Coronary artery (tissue), 2 donors: ENCODE measurements at regions not wholly inside any gene's neighbourhood (a gene's known extent, or its start where the extent isn't known, plus 50 kb on each side); places are given as distances from the start of the nearest gene placed in this dataset.

Source experiments
- DNase-seq: peaks from one replicate; pipeline ENCODE4 v3.0.0-alpha.2; 2017; ENCODE audit warnings: low spot score
- H3K27ac ChIP-seq, 2 donors: fragments of 200-600 bp; sonication (generic); one replicate each; pipeline ENCODE4 v1.5.1; 2016 to 2019
- H3K4me3 ChIP-seq: fragments of 200-600 bp; sonication (generic); 2 replicates; pipeline ENCODE4 v1.5.1; 2016; ENCODE audit warnings: mild to moderate bottlenecking, moderate library complexity
- TF ChIP-seq, protein P1 (sequence below): fragments of 200-600 bp; sonication (generic); IDR thresholded peaks from one replicate; pipeline ENCODE4 v1.5.1; 2019; ENCODE audit warnings: antibody characterized with exemption

DNA sequence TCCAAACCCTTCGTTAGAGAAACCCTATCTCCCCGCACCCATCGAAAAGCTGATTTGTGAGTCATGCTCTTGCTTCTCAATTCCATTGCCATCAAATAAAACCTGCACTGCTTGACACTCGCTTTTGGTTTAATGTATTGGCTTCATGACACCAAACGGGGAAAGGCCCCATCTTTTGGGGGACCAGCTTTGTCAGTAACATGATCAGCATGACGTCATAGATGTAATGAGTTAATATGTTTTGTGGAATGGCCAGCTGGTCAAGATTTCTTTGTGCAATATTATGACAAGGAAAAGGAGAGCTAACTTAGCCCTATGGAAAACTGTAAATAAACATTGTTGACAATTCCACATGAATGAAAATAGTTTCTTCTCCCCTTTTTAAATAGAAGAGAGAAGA lies 1260.5 kb upstream of the CELF2 start:
- Histone ChIP-seq H3K27ac (no peak overlapping the region), H3K4me3 (no peak overlapping the region)
- no peak for DNase-seq
- TF ChIP-seq, protein P1, sequence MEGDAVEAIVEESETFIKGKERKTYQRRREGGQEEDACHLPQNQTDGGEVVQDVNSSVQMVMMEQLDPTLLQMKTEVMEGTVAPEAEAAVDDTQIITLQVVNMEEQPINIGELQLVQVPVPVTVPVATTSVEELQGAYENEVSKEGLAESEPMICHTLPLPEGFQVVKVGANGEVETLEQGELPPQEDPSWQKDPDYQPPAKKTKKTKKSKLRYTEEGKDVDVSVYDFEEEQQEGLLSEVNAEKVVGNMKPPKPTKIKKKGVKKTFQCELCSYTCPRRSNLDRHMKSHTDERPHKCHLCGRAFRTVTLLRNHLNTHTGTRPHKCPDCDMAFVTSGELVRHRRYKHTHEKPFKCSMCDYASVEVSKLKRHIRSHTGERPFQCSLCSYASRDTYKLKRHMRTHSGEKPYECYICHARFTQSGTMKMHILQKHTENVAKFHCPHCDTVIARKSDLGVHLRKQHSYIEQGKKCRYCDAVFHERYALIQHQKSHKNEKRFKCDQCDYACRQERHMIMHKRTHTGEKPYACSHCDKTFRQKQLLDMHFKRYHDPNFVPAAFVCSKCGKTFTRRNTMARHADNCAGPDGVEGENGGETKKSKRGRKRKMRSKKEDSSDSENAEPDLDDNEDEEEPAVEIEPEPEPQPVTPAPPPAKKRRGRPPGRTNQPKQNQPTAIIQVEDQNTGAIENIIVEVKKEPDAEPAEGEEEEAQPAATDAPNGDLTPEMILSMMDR = no peak

DNA sequence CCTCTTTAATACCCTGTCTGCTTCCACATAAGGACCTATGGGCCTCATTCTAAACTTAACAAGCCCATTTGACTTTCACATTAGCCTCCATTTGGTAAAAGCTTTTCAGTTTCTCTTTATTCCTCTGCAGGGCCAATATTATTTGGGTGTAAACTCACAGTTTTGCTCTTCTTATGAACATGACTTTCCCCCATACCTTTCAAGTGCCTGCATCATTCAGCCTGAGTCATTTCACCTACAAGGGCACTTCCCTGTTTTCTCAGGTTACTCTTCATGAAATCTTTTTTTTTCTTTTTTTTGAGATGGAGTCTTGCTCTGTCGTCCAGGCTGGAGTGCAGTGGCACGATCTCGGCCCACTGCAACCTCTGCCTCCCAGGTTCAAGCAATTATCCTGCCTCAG lies 1258.1 kb upstream of the CELF2 start:
- Histone ChIP-seq H3K27ac (no peak overlapping the region), H3K4me3 (no peak overlapping the region)
- DNase-seq = no peak
- TF ChIP-seq, protein P1 = no peak

DNA sequence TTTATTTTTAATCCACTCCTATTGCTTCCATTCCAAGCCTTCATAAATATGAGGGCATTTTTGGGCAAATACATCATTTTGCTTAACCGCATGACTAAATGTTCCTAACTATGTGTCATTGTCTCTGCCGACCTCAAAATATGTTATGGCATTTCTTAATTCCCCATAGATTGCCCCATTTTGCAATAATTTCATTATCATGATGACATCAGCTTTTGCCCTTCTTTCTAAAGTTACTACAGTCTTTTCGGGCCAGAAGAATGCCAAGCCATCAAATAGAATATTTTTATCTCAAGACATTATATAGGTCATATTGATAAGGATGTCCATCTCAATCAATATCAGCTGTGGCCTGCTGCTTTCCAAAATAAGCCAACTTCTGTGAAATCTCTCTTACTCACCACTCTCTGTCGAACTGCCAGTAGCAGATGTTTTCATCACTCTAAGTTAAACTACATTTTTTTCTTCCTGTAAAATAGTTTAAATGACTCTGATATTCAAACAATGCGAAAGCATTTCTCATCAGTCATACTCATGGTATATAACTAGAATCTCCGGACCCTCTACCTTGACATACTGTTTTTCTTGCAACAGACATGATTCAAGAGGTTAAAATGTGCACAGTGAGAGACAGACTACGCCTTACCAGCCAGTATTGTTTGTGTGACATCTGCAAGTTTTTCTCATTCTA lies 1254.6 kb upstream of the CELF2 start:
- Histone ChIP-seq H3K4me3 (no peak overlapping the region), H3K27ac (no peak overlapping the region)
- TF ChIP-seq, protein P1 = no peak
- no peak for DNase-seq

DNA sequence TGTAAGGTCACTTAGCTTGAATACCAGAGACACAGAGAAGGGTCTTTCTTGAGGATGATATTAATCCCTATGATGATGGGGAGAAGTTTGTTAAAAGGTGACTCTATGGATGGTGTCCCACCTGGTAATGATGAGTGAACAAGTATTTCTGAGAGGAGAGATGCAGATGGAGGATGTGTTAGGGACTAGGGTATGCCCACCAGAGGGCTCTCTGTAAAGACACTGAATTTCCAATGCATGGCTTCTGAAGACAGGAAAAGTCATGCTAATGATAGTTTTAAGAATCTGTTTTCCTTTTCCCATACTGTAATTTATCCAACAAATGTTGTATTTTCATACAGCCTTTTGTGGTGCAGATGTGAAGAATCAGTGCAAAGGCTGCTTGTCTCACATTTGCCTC lies 1250.9 kb upstream of the CELF2 start:
- Histone ChIP-seq H3K4me3 (no peak overlapping the region), H3K27ac (no peak overlapping the region)
- TF ChIP-seq, protein P1 = no peak
- no peak for DNase-seq

DNA sequence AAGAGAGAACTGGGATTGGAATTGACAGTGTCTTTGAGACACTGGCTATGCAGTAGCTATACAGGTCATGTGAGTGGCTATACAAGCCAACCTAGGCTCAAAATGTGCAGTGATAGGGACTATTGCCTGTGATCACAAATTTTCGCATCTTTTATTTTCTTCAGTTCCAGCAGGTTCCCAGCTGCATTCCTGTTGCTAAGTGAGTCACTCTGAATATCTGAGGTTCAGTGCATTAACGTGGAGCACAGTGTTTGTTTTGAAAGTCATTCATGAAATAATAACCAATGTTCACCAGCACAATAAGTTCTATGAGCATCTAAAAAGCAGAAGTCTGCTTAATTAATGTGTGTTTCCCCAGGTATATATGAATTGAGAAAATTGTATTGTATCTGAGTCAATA lies 1236.0 kb upstream of the CELF2 start:
- DNase-seq = no peak
- H3K4me3 ChIP-seq = no peak overlapping the region
- TF ChIP-seq, protein P1 = no peak
- no peak overlapping the region for H3K27ac ChIP-seq

DNA sequence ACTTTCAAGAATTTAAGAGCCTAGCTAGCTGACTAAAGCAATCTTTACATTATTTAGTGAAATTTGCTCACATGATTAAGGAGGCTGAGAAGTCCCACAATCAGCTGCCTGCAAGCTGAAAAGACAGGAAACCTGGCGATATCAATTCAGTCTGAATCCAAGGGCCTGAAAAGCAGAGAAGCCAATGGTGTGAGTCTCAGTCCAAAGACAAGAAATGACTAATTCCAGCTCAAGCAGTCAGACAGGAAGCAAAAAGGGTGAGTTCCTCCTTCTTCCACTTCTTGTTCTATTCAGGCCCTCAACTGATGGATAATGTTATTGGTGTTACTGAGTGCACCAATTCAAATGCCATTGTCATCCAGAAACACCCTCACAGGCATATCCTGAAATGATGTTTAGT lies 1231.6 kb upstream of the CELF2 start:
- DNase-seq = no peak
- Histone ChIP-seq H3K27ac (no peak overlapping the region), H3K4me3 (no peak overlapping the region)
- TF ChIP-seq, protein P1 = no peak

DNA sequence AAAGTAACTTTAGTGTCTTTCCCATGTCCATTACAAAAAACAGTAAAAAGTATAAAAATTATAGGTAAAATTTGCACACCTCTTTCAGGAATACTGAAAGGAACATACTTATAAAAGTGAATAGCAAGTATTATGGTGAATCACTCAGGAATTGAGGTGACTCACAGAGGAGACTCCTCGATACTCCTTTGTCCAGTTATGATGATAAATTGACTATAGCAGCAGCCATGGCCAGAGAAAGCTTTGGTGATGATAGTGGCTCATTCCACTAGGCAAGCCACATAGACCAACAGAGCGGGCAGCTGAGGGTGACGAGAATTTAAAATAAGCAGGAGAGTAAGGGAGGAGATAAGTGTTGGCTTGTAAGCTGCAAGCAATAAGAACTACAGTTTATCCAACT lies 1231.1 kb upstream of the CELF2 start:
- no peak overlapping the region for H3K4me3 ChIP-seq
- H3K27ac ChIP-seq = no peak overlapping the region
- TF ChIP-seq, protein P1 = no peak
- no peak for DNase-seq
